NCI-H1417 treated with DMSO at 0.1 percent for 48 hours (cell line): ENCODE measurements at regions not wholly inside any gene's neighbourhood (a gene's known extent, or its start where the extent isn't known, plus 50 kb on each side); places are given as distances from the start of the nearest gene placed in this dataset.
"Not testable (repeated sequence)": the region's sequence is repeated elsewhere in the genome, so short reads cannot be mapped to it uniquely, and the experiment has no call there.

Experiments
- DNase-seq: peaks from one replicate; lab custom pipeline; 2025; lab: John Stamatoyannopoulos, UW

GRCh38 chr17:14621826-14622614, 321.1 kb downstream of the HS3ST3B1 start:
- DNase-seq, result no peak

- DNase-seq, result no peak
Measured at GRCh38 chr17:14619821-14620220, 318.9 kb downstream of the HS3ST3B1 start.

- no peak for DNase-seq
Measured at GRCh38 chr17:14616528-14616927, 315.6 kb downstream of the HS3ST3B1 start.

GRCh38 chr17:14605267-14605599, 304.4 kb downstream of the HS3ST3B1 start:
- DNase-seq, result no peak

- DNase-seq, result no peak
Measured at GRCh38 chr17:14604591-14605266, 303.8 kb downstream of the HS3ST3B1 start.

- DNase-seq, result no peak
Measured at GRCh38 chr17:14596224-14596623, 295.3 kb downstream of the HS3ST3B1 start.

GRCh38 chr17:14595656-14596055, 294.8 kb downstream of the HS3ST3B1 start:
- no peak for DNase-seq

GRCh38 chr17:14594690-14595089, 293.8 kb downstream of the HS3ST3B1 start:
- no peak for DNase-seq

- no peak for DNase-seq
Measured at GRCh38 chr17:14593956-14594355, 293.1 kb downstream of the HS3ST3B1 start.

GRCh38 chr17:14590459-14591250, 289.8 kb downstream of the HS3ST3B1 start:
- DNase-seq, result no peak

- no peak for DNase-seq
Measured at GRCh38 chr17:14585099-14585498, 284.2 kb downstream of the HS3ST3B1 start.

- no peak for DNase-seq
Measured at GRCh38 chr17:14582996-14583395, 282.1 kb downstream of the HS3ST3B1 start.

- no peak for DNase-seq
Measured at GRCh38 chr17:14581186-14581830, 280.4 kb downstream of the HS3ST3B1 start.

- no peak for DNase-seq
Measured at GRCh38 chr17:14580499-14580898, 279.6 kb downstream of the HS3ST3B1 start.

GRCh38 chr17:14579716-14580115, 278.8 kb downstream of the HS3ST3B1 start:
- DNase-seq, result no peak

- no peak for DNase-seq
Measured at GRCh38 chr17:14575471-14575953, 274.6 kb downstream of the HS3ST3B1 start.

- DNase-seq, result not testable (repeated sequence)
Measured at GRCh38 chr17:14560325-14560724, 259.4 kb downstream of the HS3ST3B1 start.

- no peak for DNase-seq
Measured at GRCh38 chr17:14559264-14560119, 258.6 kb downstream of the HS3ST3B1 start.

GRCh38 chr17:14557480-14557879, 256.6 kb downstream of the HS3ST3B1 start:
- DNase-seq, result no peak

- DNase-seq, result no peak
Measured at GRCh38 chr17:14553847-14554246, 253.0 kb downstream of the HS3ST3B1 start.

- DNase-seq, result no peak
Measured at GRCh38 chr17:14552306-14552705, 251.4 kb downstream of the HS3ST3B1 start.
